AG10803 (cell line): ENCODE measurements at regions not wholly inside any gene's neighbourhood (a gene's known extent, or its start where the extent isn't known, plus 50 kb on each side); places are given as distances from the start of the nearest gene placed in this dataset.

Source experiments
- DNase-seq: peaks from one replicate; pipeline ENCODE4 v3.0.0; 2010; ENCODE audit warnings: low read depth
- H3K4me3 ChIP-seq: 2 replicates; pipeline ENCODE4 v1.5.1; 2011; ENCODE audit warnings: mild to moderate bottlenecking, low read length, control low read depth
- CTCF ChIP-seq: conservative IDR thresholded peaks from 2 replicates; pipeline ENCODE4 v1.5.1; 2011; ENCODE audit warnings: mild to moderate bottlenecking, low read length, control low read depth, inconsistent platforms

- H3K4me3 ChIP-seq: no peak overlapping the region
- no peak for DNase-seq
- TF ChIP-seq CTCF: no peak
Measured at GRCh38 chr1:238350471-238350870, 459.7 kb upstream of the ZP4 start.

GRCh38 chr1:238346340-238346739 is 455.6 kb upstream of the ZP4 start:
- TF ChIP-seq CTCF: no peak
- H3K4me3 ChIP-seq: no peak overlapping the region
- DNase-seq: no peak

DNA sequence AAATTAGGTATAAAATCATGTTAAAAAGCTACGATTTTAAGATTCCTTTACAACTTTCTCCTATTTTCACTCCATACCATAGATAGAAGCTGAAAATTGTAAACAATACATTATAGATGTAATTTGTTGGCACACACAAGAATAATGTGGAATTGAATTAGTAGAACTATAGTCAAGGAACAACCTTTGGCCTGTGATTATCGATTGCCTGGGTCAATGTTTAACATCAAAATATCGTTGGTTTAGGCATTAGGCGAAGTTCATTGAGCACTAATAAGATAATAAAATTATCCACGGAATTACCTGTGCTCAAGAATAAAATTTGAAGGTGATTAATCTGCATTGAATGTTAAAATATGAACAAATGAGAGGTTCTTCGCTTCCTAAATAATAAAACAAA is 455.1 kb upstream of the ZP4 start:
- no peak overlapping the region for H3K4me3 ChIP-seq
- no peak for TF ChIP-seq CTCF
- DNase-seq: no peak

GRCh38 chr1:238343852-238344251 is 453.1 kb upstream of the ZP4 start:
- DNase-seq: no peak
- H3K4me3 ChIP-seq: no peak overlapping the region
- TF ChIP-seq CTCF: no peak

DNA sequence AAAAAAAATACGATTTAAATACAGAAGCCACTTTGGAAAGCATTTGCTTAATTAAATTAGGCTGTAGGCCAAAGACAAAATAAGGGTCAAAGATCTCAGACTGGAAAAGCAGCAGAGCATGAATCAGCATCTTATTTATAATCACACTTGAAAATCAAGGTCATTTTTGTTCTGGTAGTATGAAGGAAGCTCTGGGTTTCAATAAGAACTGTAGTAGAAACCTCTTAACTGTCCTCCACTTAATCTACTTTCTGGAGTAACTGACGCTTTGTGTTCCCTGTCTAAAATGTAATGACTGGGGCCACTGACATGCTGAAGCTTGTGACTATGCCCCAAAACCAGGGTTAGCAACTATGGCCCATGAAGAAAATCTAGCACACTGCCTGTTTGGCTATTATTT is 450.7 kb upstream of the ZP4 start:
- DNase-seq: no peak
- no peak overlapping the region for H3K4me3 ChIP-seq
- no peak for TF ChIP-seq CTCF

DNA sequence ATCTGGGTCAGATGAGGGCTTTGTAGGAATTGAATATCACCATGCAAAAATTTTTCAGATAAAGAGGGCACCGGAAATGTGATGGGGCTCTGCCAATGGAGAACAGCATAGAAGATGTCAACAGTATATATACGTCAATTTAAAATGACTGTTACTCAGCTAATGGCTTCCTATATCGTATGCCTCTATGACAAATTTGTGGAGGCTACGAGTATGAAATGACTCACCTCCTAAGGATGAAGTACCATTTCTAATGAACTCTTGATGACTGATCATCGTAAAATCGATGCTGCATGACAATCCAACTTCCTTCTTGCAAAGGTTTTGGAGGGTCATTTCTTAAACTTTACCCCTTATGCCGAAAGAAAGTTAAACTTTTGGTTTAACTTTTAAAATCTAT is 450.3 kb upstream of the ZP4 start:
- no peak overlapping the region for H3K4me3 ChIP-seq
- DNase-seq: no peak
- TF ChIP-seq CTCF: no peak

DNA sequence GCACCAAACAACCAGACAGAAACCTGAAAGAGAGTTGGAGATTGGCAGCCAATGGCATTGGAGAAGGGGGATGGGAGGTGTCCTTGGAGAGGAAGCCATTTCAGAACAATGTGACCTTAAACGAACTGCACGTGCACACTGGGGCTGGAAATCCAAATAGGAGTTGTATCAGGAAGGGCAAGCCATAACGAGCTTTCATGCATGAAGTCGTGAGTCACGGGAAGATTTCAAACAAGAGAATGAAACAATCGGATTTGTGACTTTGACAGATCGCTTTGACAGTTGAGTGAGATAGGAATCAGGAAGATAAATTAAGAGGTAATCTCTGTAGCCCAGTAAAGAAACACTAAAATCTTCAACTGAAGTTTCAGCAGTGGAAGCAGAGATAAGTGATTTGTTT is 445.8 kb upstream of the ZP4 start:
- no peak overlapping the region for H3K4me3 ChIP-seq

More for the DNA sequence above, 445.8 kb upstream of the ZP4 start:
- TF ChIP-seq CTCF: no peak
- no peak for DNase-seq
